GM19467 (cell line): ENCODE measurements at regions not wholly inside any gene's neighbourhood (a gene's known extent, or its start where the extent isn't known, plus 50 kb on each side); places are given as distances from the start of the nearest gene placed in this dataset.

Experiments
- ATAC-seq: cut with Tn5 transposase; IDR thresholded peaks from one replicate; pipeline ENCODE4 v1.9.1; 2021; ENCODE audit warnings: mild to moderate bottlenecking, moderate library complexity; ENCODE audit not compliant: unreplicated experiment

GRCh38 chr2:23323198-23323916 is 61.6 kb upstream of the KLHL29 start:
- no peak for ATAC-seq

DNA sequence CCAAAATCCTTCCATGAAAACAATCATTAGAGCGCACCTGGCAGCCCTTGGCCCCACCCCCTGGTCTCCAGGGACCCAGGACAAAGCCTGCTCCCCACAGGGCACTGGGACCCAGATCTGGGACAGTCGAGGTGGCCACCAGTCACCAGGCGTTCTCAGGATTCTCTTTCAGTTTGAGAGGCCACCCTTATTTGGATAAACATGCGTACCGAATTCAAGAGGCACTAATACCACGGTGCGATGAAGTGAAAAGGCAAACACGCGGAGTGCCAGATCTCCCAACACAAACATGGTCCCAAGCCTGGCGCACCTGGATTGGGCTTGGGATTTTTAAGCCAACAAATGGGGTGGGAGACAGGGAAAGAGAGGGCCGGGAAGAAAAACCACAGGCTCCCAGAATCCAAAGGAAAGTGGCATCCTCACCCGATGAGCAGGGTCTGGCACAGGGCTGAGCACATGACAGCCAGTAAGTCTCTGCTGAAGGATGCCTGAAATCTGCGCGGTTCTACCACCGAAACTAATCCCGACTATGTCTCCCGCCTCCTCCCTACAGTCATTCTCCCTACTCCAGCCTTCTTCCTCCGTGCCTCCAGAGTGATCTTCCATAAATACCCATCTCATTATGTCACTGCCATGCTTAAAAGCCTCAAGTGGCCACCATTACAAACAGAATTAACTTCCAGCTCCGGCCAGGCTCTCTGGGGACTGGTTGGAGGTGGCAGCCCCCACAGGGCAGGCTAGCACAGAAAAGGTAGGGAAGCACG is 60.9 kb upstream of the KLHL29 start:
- no peak for ATAC-seq

DNA sequence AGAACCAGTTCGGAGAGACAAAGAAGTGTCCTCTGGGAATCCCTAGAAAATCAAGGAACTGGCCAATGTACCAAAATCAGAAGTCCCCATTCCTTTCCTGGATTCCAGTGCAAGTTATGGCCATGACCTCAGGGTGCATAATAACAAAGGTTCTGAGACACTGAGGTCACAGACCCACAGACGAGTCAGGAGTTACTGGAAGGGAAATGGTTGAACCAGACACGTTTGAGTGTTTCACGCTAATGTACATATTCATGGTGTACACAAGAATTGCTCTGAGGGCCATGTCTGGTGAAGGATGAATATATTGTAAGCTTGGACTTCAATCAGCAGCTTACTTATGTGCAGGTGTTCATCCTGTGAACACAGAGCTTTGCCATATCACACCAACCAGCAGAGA is 58.6 kb upstream of the KLHL29 start:
- ATAC-seq, result no peak

DNA sequence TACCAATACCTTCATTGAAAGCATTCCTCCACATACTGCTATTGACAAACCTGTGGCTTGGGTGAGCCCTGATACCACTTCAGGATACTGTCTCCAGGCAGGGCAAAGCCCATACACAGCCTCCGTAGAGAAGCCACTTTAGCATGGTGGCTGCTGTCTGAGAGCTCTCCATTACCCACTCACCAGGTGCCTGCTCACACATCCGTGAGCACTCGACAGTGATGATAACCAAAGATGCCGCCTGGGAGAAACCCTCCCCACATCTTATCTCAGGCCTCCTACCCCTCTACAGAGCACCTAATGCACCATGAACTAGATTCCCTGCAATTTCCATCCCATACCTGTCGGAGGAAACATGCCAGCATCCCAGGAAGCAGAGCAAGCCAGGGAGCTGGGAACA is 57.6 kb upstream of the KLHL29 start:
- ATAC-seq, result no peak

DNA sequence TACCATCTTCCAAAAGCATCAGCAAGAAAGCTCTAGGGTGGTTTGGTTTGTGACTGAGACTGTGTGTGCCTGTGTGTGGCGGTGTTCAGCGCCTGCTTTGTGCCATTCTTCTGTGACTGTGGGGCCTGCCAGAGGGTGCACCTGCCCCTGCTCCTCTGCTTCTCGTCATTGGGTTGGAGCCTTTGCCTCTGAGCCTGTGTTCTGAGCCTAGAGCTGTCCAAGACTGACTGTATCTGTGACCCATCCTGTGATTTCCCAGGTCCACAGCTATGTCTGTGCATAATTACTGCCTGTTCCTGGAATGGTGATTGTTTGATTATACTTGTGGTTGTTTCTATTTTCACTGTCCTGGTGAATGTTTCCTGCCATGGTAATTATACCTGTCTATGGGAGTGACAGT is 57.1 kb upstream of the KLHL29 start:
- no peak for ATAC-seq

DNA sequence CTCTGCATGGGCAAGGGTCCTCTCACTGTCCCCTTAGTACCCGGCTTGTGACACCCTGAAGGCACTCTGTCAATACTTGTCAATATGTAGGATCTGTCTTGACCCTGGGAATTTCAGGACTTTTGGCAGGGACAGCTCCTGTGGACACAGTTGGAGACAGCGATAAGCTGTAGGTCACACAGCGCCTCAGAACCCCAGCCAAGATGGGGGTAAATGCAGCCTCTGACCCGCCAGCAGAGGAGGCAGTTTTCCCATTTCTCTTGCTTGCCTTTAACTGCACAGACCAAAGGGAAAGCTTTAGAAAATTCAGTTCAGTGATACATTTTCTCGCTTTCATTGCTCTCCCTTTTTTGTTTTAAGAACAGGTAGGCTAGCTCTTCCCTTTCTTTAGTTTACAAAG is 54.8 kb upstream of the KLHL29 start:
- ATAC-seq, result no peak
